HAP-1 (cell line): ENCODE measurements at regions not wholly inside any gene's neighbourhood (a gene's known extent, or its start where the extent isn't known, plus 50 kb on each side); places are given as distances from the start of the nearest gene placed in this dataset.
"Not testable (repeated sequence)": the region's sequence is repeated elsewhere in the genome, so short reads cannot be mapped to it uniquely, and the experiment has no call there.

ENCODE experiments used
- DNase-seq, 2 experiments: peaks; one replicate each; pipeline ENCODE4 v3.0.0-alpha.2; 2016 to 2020; ENCODE audit warnings: low spot score in 2 of 2
- H3K27me3 ChIP-seq: fragments of 250-450 bp; sonication (Bioruptor Pico); 2 replicates; pipeline ENCODE4 v1.5.1; 2020; ENCODE audit warnings: low read depth, mild to moderate bottlenecking, moderate library complexity
- H3K36me3 ChIP-seq: fragments of 250-450 bp; sonication (Bioruptor Pico); replicated peaks from 2 replicates; pipeline ENCODE4 v1.5.1; 2020; ENCODE audit warnings: mild to moderate bottlenecking
- H3K4me1 ChIP-seq: fragments of 250-450 bp; sonication (Bioruptor Pico); 2 replicates; pipeline ENCODE4 v1.5.1; 2020; ENCODE audit warnings: mild to moderate bottlenecking
- H3K4me3 ChIP-seq: fragments of 250-450 bp; sonication (Bioruptor Pico); 2 replicates; pipeline ENCODE4 v1.5.1; 2020; ENCODE audit warnings: mild to moderate bottlenecking, moderate library complexity
- H3K9me3 ChIP-seq: fragments of 250-450 bp; sonication (Bioruptor Pico); 2 replicates; pipeline ENCODE4 v1.5.1; 2020; ENCODE audit warnings: mild to moderate bottlenecking, moderate library complexity
- in situ Hi-C: fragments of 300-500 bp; cut with MboI; formaldehyde crosslinking; loops from 3 replicates; pipeline ENCODE4 v1.14.3; 2020; ENCODE audit warnings: low sequenced_read_pairs, inconsistent platforms, mixed read lengths

- no peaks in the 10 kb centered on the region; the same call in 1 of the 2 replicates for H3K9me3 ChIP-seq
- H3K36me3 ChIP-seq: no peaks in the 10 kb centered on the region
- in situ Hi-C loops: no loop called here
- no peak for DNase-seq
- H3K4me1 ChIP-seq: no peaks in the 10 kb centered on the region
- H3K27me3 ChIP-seq: no peaks in the 10 kb centered on the region
- H3K4me3 ChIP-seq: no peak overlapping the region
Observed at GRCh38 chr17:70919241-70919640, 749.9 kb downstream of the KCNJ2 start.

- in situ Hi-C loops: no loop called here
- H3K9me3 ChIP-seq: peaks cover 3% of the 10 kb centered on the region; the same call in 1 of the 2 replicates
- no peak for DNase-seq
- H3K27me3 ChIP-seq: no peaks in the 10 kb centered on the region
- no peaks in the 10 kb centered on the region for H3K4me1 ChIP-seq
- H3K4me3 ChIP-seq: no peak overlapping the region
- no peaks in the 10 kb centered on the region for H3K36me3 ChIP-seq
Observed at GRCh38 chr17:70920416-70920815, 751.1 kb downstream of the KCNJ2 start.

- H3K36me3 ChIP-seq: no peaks in the 10 kb centered on the region
- H3K27me3 ChIP-seq: no peaks in the 10 kb centered on the region
- no peak for DNase-seq
- no peaks in the 10 kb centered on the region for H3K4me1 ChIP-seq
- H3K4me3 ChIP-seq: no peak overlapping the region
- in situ Hi-C loops: no loop called here
- H3K9me3 ChIP-seq: peaks cover 3% of the 10 kb centered on the region; the same call in 1 of the 2 replicates
Observed at GRCh38 chr17:70922268-70922667, 752.9 kb downstream of the KCNJ2 start.

- Histone ChIP-seq H3K9me3 (peaks cover 3% of the 10 kb centered on the region; the same call in 1 of the 2 replicates), H3K36me3 (no peaks in the 10 kb centered on the region), H3K4me1 (no peaks in the 10 kb centered on the region), H3K4me3 (no peak overlapping the region), H3K27me3 (no peaks in the 10 kb centered on the region)
- no peak for DNase-seq
- in situ Hi-C loops: no loop called here
Observed at GRCh38 chr17:70924776-70925175, 755.4 kb downstream of the KCNJ2 start.

- Histone ChIP-seq H3K9me3 (0 out of 2 replicates have a peak, but pooled peaks cover 3% of the 10 kb centered on the region), H3K4me1 (no peaks in the 10 kb centered on the region), H3K4me3 (no peak overlapping the region), H3K27me3 (no peaks in the 10 kb centered on the region), H3K36me3 (no peaks in the 10 kb centered on the region)
- DNase-seq: no peak
- in situ Hi-C loops: no loop called here
Observed at GRCh38 chr17:70929226-70929625, 759.9 kb downstream of the KCNJ2 start.

- H3K4me3 ChIP-seq: no peak overlapping the region
- no peaks in the 10 kb centered on the region for H3K4me1 ChIP-seq
- no peaks in the 10 kb centered on the region for H3K36me3 ChIP-seq
- no peak for DNase-seq
- in situ Hi-C loops: no loop called here
- peaks cover 2% of the 10 kb centered on the region; the same call in 1 of the 2 replicates for H3K9me3 ChIP-seq
- no peaks in the 10 kb centered on the region for H3K27me3 ChIP-seq
Observed at GRCh38 chr17:70934231-70934630, 764.9 kb downstream of the KCNJ2 start.

- Histone ChIP-seq H3K27me3 (no peaks in the 10 kb centered on the region), H3K4me3 (no peak overlapping the region), H3K9me3 (peaks cover 2% of the 10 kb centered on the region; the same call in 1 of the 2 replicates), H3K36me3 (no peaks in the 10 kb centered on the region), H3K4me1 (no peaks in the 10 kb centered on the region)
- in situ Hi-C loops: no loop called here
- no peak for DNase-seq
Observed at GRCh38 chr17:70934835-70935234, 765.5 kb downstream of the KCNJ2 start.

- H3K4me3 ChIP-seq: no peak overlapping the region
- peaks cover 5% of the 10 kb centered on the region; the same call in 1 of the 2 replicates for H3K9me3 ChIP-seq
- no peaks in the 10 kb centered on the region for H3K4me1 ChIP-seq
- DNase-seq: no peak
- in situ Hi-C loops: no loop called here
- H3K36me3 ChIP-seq: no peaks in the 10 kb centered on the region
- no peaks in the 10 kb centered on the region for H3K27me3 ChIP-seq
Observed at GRCh38 chr17:70936724-70937123, 767.4 kb downstream of the KCNJ2 start.

- Histone ChIP-seq H3K4me3 (no peak overlapping the region), H3K36me3 (no peaks in the 10 kb centered on the region), H3K27me3 (no peaks in the 10 kb centered on the region), H3K4me1 (no peaks in the 10 kb centered on the region), H3K9me3 (peaks cover 5% of the 10 kb centered on the region; the same call in 1 of the 2 replicates)
- DNase-seq: no peak
- in situ Hi-C loops: no loop called here
Observed at GRCh38 chr17:70938336-70938735, 769.0 kb downstream of the KCNJ2 start.

- Histone ChIP-seq H3K9me3 (peaks cover 3% of the 10 kb centered on the region; the same call in 1 of the 2 replicates), H3K36me3 (no peaks in the 10 kb centered on the region), H3K4me1 (no peaks in the 10 kb centered on the region), H3K4me3 (no peak overlapping the region), H3K27me3 (no peaks in the 10 kb centered on the region)
- in situ Hi-C loops: no loop called here
- DNase-seq: no peak
Observed at GRCh38 chr17:70945386-70945785, 776.1 kb downstream of the KCNJ2 start.

- Histone ChIP-seq H3K27me3 (no peaks in the 10 kb centered on the region), H3K36me3 (no peaks in the 10 kb centered on the region), H3K9me3 (no peaks in the 10 kb centered on the region), H3K4me1 (no peaks in the 10 kb centered on the region), H3K4me3 (no peak overlapping the region)
- DNase-seq: no peak
- in situ Hi-C loops: no loop called here
Observed at GRCh38 chr17:70947215-70947614, 777.9 kb downstream of the KCNJ2 start.

- DNase-seq: no peak
- H3K4me3 ChIP-seq: no peak overlapping the region
- in situ Hi-C loops: no loop called here
- no peaks in the 10 kb centered on the region for H3K36me3 ChIP-seq
- no peaks in the 10 kb centered on the region for H3K27me3 ChIP-seq
- H3K4me1 ChIP-seq: no peaks in the 10 kb centered on the region
- no peaks in the 10 kb centered on the region for H3K9me3 ChIP-seq
Observed at GRCh38 chr17:70947636-70948565, 778.6 kb downstream of the KCNJ2 start.

- H3K4me1 ChIP-seq, H3K36me3 ChIP-seq, H3K4me3 ChIP-seq, in situ Hi-C loops, DNase-seq, H3K27me3 ChIP-seq, H3K9me3 ChIP-seq: not testable (repeated sequence)
Observed at GRCh38 chr17:70953140-70953539, 783.8 kb downstream of the KCNJ2 start.

- in situ Hi-C loops: no loop called here
- H3K4me1 ChIP-seq: no peaks in the 10 kb centered on the region
- no peak overlapping the region for H3K4me3 ChIP-seq
- H3K9me3 ChIP-seq: no peaks in the 10 kb centered on the region
- no peaks in the 10 kb centered on the region for H3K36me3 ChIP-seq
- no peak for DNase-seq
- no peaks in the 10 kb centered on the region for H3K27me3 ChIP-seq
Observed at GRCh38 chr17:70955441-70955840, 786.1 kb downstream of the KCNJ2 start.
